Neural progenitor cell (in vitro differentiated cells): ENCODE measurements at regions not wholly inside any gene's neighbourhood (a gene's known extent, or its start where the extent isn't known, plus 50 kb on each side); places are given as distances from the start of the nearest gene placed in this dataset.
"Not testable (repeated sequence)": the region's sequence is repeated elsewhere in the genome, so short reads cannot be mapped to it uniquely, and the experiment has no call there.

Experiments used
- DNase-seq: peaks from one replicate; pipeline ENCODE4 v3.0.0-alpha.2; 2016; ENCODE audit warnings: low spot score
- H2AFZ ChIP-seq: fragments of 200-600 bp; sonication (generic); replicated peaks from 2 replicates; pipeline ENCODE4 v1.6.1; 2016; ENCODE audit warnings: antibody characterized with exemption
- H3F3A ChIP-seq: fragments of 200-600 bp; sonication (generic); 2 replicates; pipeline ENCODE4 v1.6.1; 2016; ENCODE audit warnings: antibody characterized with exemption, low read depth
- H3K27ac ChIP-seq: fragments of 200-600 bp; sonication (generic); 2 replicates; pipeline ENCODE4 v1.5.1; 2016; ENCODE audit warnings: mild to moderate bottlenecking
- H3K27me3 ChIP-seq: fragments of 200-600 bp; sonication (generic); 2 replicates; pipeline ENCODE4 v1.6.1; 2016; ENCODE audit warnings: mild to moderate bottlenecking, moderate library complexity
- H3K36me3 ChIP-seq: fragments of 200-600 bp; sonication (generic); 2 replicates; pipeline ENCODE4 v1.5.1; 2016
- H3K4me1 ChIP-seq: fragments of 200-600 bp; sonication (generic); 2 replicates; pipeline ENCODE4 v1.6.1; 2016; ENCODE audit warnings: mixed run types
- H3K4me2 ChIP-seq: fragments of 200-600 bp; sonication (generic); 2 replicates; pipeline ENCODE4 v1.6.1; 2016
- H3K4me3 ChIP-seq: fragments of 200-600 bp; sonication (generic); 2 replicates; pipeline ENCODE4 v1.5.1; 2016
- H3K79me2 ChIP-seq: fragments of 200-600 bp; sonication (generic); 2 replicates; pipeline ENCODE4 v1.6.1; 2016; ENCODE audit warnings: low read depth
- H3K9ac ChIP-seq: fragments of 200-600 bp; sonication (generic); 2 replicates; pipeline ENCODE4 v1.6.1; 2016
- H3K9me3 ChIP-seq: fragments of 200-600 bp; sonication (generic); 2 replicates; pipeline ENCODE4 v1.5.1; 2016; ENCODE audit warnings: low read depth
- H4K20me1 ChIP-seq: fragments of 200-600 bp; sonication (generic); 2 replicates; pipeline ENCODE4 v1.6.1; 2016; ENCODE audit warnings: low read depth
- H3K27ac Mint-ChIP-seq: 3 replicates; pipeline ENCODE4 v1.8.0; 2021; ENCODE audit warnings: mixed read lengths
- H3K27me3 Mint-ChIP-seq: 2 replicates; pipeline ENCODE4 v1.8.0; 2022; ENCODE audit warnings: low read depth, mild to moderate bottlenecking, inconsistent platforms, moderate library complexity, mixed read lengths; ENCODE audit not compliant: insufficient read depth
- H3K36me3 Mint-ChIP-seq: 3 replicates; pipeline ENCODE4 v1.8.0; 2021; ENCODE audit warnings: mixed read lengths
- H3K4me1 Mint-ChIP-seq: 3 replicates; pipeline ENCODE4 v1.8.0; 2021; ENCODE audit warnings: mixed read lengths
- H3K4me3 Mint-ChIP-seq: 3 replicates; pipeline ENCODE4 v1.8.0; 2021; ENCODE audit warnings: mild to moderate bottlenecking, moderate library complexity, mixed read lengths
- H3K9me3 Mint-ChIP-seq: 3 replicates; pipeline ENCODE4 v1.8.0; 2020; ENCODE audit warnings: mixed read lengths
- EZH2 ChIP-seq: fragments of 200-600 bp; sonication (generic); IDR thresholded peaks from 2 replicates; pipeline ENCODE4 v1.6.1; 2017; ENCODE audit warnings: antibody characterized with exemption, mild to moderate bottlenecking, moderate library complexity
- EZH2phosphoT487 ChIP-seq: fragments of 200-600 bp; sonication (generic); IDR thresholded peaks from 2 replicates; pipeline ENCODE4 v1.6.1; 2017; ENCODE audit warnings: antibody characterized with exemption
- TF ChIP-seq, protein P1 (sequence below): fragments of 200-600 bp; sonication (generic); IDR thresholded peaks from 2 replicates; pipeline ENCODE4 v1.5.1; 2017; ENCODE audit warnings: antibody characterized with exemption, mild to moderate bottlenecking

DNA sequence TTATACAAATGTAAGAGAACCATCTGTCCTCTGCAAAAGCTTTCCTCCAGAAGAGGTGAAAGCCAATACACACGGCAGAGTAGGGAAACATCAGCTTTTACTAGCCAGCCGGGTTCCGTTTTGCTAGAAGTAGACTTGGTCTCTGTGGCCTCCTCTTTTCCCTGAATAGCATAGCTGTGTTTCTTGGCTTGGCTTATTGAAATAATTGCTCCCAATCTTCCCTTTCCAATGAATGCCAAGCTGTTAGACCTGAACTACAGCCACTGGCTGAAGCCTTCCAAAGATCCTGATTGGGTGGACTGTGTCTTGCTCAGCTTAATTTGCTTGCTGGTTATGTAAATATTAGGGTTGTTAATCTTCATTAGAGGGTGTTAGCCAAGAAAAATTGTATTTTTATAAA is 157.8 kb upstream of the ROPN1 start:
- H3F3A ChIP-seq, result no peaks in the 10 kb centered on the region
- H3K4me1 ChIP-seq, result no peaks in the 10 kb centered on the region
- H3K4me1 Mint-ChIP-seq, result no peaks in the 10 kb centered on the region
- no peak overlapping the region for H3K9ac ChIP-seq
- H3K27ac ChIP-seq, result no peak overlapping the region
- no peak overlapping the region for H3K4me3 ChIP-seq
- no peak overlapping the region for H3K4me3 Mint-ChIP-seq
- H3K36me3 Mint-ChIP-seq, result peaks cover 2% of the 10 kb centered on the region
- H3K9me3 ChIP-seq, result no peaks in the 10 kb centered on the region
- no peaks in the 10 kb centered on the region for H3K79me2 ChIP-seq
- no peak overlapping the region for H3K4me2 ChIP-seq
- H3K27me3 ChIP-seq, result no peaks in the 10 kb centered on the region
- peaks cover 3% of the 10 kb centered on the region for H3K9me3 Mint-ChIP-seq
- H2AFZ ChIP-seq, result no peak overlapping the region
- no peak overlapping the region for H3K27ac Mint-ChIP-seq
- H3K36me3 ChIP-seq, result no peaks in the 10 kb centered on the region
- H4K20me1 ChIP-seq, result no peaks in the 10 kb centered on the region
- DNase-seq, result no peak
- H3K27me3 Mint-ChIP-seq, result peaks cover 2% of the 10 kb centered on the region
- TF ChIP-seq EZH2phosphoT487, result no peak
- TF ChIP-seq, protein P1, sequence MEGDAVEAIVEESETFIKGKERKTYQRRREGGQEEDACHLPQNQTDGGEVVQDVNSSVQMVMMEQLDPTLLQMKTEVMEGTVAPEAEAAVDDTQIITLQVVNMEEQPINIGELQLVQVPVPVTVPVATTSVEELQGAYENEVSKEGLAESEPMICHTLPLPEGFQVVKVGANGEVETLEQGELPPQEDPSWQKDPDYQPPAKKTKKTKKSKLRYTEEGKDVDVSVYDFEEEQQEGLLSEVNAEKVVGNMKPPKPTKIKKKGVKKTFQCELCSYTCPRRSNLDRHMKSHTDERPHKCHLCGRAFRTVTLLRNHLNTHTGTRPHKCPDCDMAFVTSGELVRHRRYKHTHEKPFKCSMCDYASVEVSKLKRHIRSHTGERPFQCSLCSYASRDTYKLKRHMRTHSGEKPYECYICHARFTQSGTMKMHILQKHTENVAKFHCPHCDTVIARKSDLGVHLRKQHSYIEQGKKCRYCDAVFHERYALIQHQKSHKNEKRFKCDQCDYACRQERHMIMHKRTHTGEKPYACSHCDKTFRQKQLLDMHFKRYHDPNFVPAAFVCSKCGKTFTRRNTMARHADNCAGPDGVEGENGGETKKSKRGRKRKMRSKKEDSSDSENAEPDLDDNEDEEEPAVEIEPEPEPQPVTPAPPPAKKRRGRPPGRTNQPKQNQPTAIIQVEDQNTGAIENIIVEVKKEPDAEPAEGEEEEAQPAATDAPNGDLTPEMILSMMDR, result no peak

DNA sequence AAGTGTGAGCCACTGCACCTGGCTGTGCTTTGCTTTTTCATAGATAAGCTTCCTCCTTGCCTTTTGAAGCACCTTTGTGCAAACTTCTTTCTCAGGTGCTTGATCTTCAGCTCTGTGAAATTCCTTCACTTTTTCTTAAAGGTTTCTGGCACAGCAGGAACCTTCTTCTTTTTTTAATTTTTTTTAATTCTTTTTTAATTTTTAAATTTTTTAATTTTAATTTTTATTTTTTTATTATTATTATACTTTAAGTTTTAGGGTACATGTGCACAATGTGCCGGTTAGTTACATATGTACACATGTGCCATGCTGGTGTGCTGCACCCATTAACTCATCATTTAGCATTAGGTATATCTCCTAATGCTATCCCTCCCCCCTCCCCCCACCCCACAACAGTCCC is 161.0 kb upstream of the ROPN1 start:
- not testable (repeated sequence) for H3K9me3 Mint-ChIP-seq, H3F3A ChIP-seq, H3K36me3 ChIP-seq, H3K4me2 ChIP-seq, H3K36me3 Mint-ChIP-seq, H3K4me3 Mint-ChIP-seq, H3K79me2 ChIP-seq, H3K4me1 ChIP-seq, H3K27me3 Mint-ChIP-seq, H3K9ac ChIP-seq, H3K27me3 ChIP-seq, H3K4me1 Mint-ChIP-seq, H4K20me1 ChIP-seq, H3K27ac Mint-ChIP-seq, H3K9me3 ChIP-seq, H3K4me3 ChIP-seq, H3K27ac ChIP-seq, DNase-seq, H2AFZ ChIP-seq

DNA sequence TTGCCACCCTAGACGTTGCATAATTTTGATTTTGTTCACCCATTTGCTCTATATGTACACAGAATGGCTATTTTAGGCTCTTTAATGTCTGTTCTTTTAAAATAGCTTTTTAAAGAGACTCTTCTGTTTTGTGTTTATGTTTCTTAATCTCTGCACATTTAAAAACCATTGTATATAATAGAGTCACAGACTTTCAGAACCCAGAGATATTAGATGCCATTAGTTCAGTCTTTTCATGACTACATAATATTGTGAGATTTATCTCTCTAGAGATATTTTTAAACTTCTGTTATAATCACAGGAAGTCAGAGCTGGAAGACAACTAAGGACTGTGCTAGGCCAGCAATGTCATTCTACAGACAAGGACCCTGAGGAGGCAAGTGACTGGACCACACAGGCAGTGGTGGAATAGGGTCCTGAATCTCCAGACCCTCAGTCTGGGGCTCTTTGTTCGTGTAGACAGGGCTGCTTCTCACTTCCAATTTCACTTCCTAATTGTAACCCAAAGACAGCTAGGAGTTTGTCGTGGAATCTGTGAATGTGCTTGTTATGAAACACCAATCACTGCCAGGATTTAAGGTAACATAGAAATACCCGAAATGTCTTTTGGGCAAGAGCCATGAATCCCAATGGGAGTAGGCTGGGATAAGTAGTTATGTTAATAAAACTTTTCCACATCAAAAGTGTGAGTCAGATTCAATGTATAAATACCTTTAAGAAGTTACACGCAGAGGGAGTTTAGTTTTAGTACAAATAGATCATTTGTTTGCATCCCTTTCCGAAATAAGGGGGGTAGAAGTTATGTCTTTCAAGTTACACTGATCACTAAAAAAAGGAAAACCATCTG is 165.2 kb upstream of the ROPN1 start:
- DNase-seq, result no peak
- no peaks in the 10 kb centered on the region for H3K27me3 ChIP-seq
- H3K36me3 ChIP-seq, result no peaks in the 10 kb centered on the region
- H4K20me1 ChIP-seq, result no peaks in the 10 kb centered on the region
- peaks cover 2% of the 10 kb centered on the region for H3K36me3 Mint-ChIP-seq
- H3K4me3 Mint-ChIP-seq, result no peak overlapping the region
- no peak overlapping the region for H3K4me3 ChIP-seq
- peaks cover 6% of the 10 kb centered on the region for H3K9me3 Mint-ChIP-seq
- no peak overlapping the region for H3K4me2 ChIP-seq
- H3K79me2 ChIP-seq, result no peaks in the 10 kb centered on the region
- TF ChIP-seq EZH2, result no peak
- TF ChIP-seq EZH2phosphoT487, result no peak
- TF ChIP-seq, protein P1, result no peak
- no peak overlapping the region for H2AFZ ChIP-seq
- H3K9me3 ChIP-seq, result no peaks in the 10 kb centered on the region
- no peak overlapping the region for H3K9ac ChIP-seq
- H3K27me3 Mint-ChIP-seq, result no peaks in the 10 kb centered on the region
- no peak overlapping the region for H3K27ac ChIP-seq
- H3K27ac Mint-ChIP-seq, result no peak overlapping the region
- H3K4me1 Mint-ChIP-seq, result no peaks in the 10 kb centered on the region
- peaks cover 8% of the 10 kb centered on the region for H3K4me1 ChIP-seq
- no peaks in the 10 kb centered on the region for H3F3A ChIP-seq

DNA sequence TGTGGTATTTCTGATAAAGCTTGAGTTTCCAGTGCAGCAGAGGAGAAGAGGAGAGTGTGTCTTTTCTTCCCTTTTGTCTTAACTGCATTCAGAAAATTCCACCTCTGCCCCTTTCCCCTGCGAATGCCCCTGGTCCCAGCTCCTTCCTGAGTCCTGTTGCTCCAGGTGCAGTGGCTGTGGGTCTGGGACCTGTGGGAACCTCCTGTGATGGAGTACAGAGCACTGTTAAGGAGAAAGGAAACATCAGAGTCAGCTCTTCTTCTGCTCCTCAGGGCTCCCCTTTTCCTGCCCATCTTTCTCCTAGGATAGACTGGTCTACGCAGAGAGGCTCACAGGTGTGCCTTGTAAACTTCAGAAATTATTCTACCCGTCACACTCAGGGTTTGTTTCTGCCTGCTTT is 165.8 kb upstream of the ROPN1 start:
- TF ChIP-seq EZH2 (no peak), EZH2phosphoT487 (no peak)
- TF ChIP-seq, protein P1, result no peak
- no peak overlapping the region for H3K4me2 ChIP-seq
- no peaks in the 10 kb centered on the region for H3K9me3 ChIP-seq
- H2AFZ ChIP-seq, result no peak overlapping the region
- no peaks in the 10 kb centered on the region for H3K27me3 Mint-ChIP-seq
- no peaks in the 10 kb centered on the region for H3K79me2 ChIP-seq
- H3K4me3 ChIP-seq, result no peak overlapping the region
- no peaks in the 10 kb centered on the region for H3K36me3 ChIP-seq
- no peak overlapping the region for H3K9ac ChIP-seq
- peaks cover 2% of the 10 kb centered on the region for H3K36me3 Mint-ChIP-seq
- no peak overlapping the region for H3K4me3 Mint-ChIP-seq
- H3K27ac ChIP-seq, result no peak overlapping the region
- H3F3A ChIP-seq, result no peaks in the 10 kb centered on the region
- no peaks in the 10 kb centered on the region for H3K4me1 Mint-ChIP-seq
- H3K27me3 ChIP-seq, result no peaks in the 10 kb centered on the region
- no peaks in the 10 kb centered on the region for H4K20me1 ChIP-seq
- no peak overlapping the region for H3K27ac Mint-ChIP-seq
- H3K4me1 ChIP-seq, result peaks cover 8% of the 10 kb centered on the region
- no peak for DNase-seq
- H3K9me3 Mint-ChIP-seq, result peaks cover 6% of the 10 kb centered on the region
